HG03469 (cell line): ENCODE measurements at regions not wholly inside any gene's neighbourhood (a gene's known extent, or its start where the extent isn't known, plus 50 kb on each side); places are given as distances from the start of the nearest gene placed in this dataset.

Source experiments
- ATAC-seq: cut with Tn5 transposase; IDR thresholded peaks from one replicate; pipeline ENCODE4 v1.9.1; 2021; ENCODE audit warnings: mild to moderate bottlenecking, moderate library complexity, moderate number of reproducible peaks; ENCODE audit not compliant: unreplicated experiment

GRCh38 chr3:43892526-43892925 is 201.8 kb downstream of the ABHD5 start:
- ATAC-seq: peak; percentile 55

- ATAC-seq: no peak
Measured at GRCh38 chr3:43893727-43894126, 203.0 kb downstream of the ABHD5 start.

GRCh38 chr3:43894176-43895049 is 203.7 kb downstream of the ABHD5 start:
- no peak for ATAC-seq

- no peak for ATAC-seq
Measured at GRCh38 chr3:43895573-43895972, 204.8 kb downstream of the ABHD5 start.

GRCh38 chr3:43902415-43902814 is 211.7 kb downstream of the ABHD5 start:
- no peak for ATAC-seq

- no peak for ATAC-seq
Measured at GRCh38 chr3:43905157-43905556, 214.4 kb downstream of the ABHD5 start.

- peak; percentile 19 for ATAC-seq
Measured at GRCh38 chr3:43906849-43907507, 216.2 kb downstream of the ABHD5 start.

- ATAC-seq: peak; percentile 95
Measured at GRCh38 chr3:43907508-43907858, 216.7 kb downstream of the ABHD5 start.

GRCh38 chr3:43908456-43908855 is 217.7 kb downstream of the ABHD5 start:
- no peak for ATAC-seq

GRCh38 chr3:43909149-43909548 is 218.4 kb downstream of the ABHD5 start:
- ATAC-seq: no peak

- ATAC-seq: no peak
Measured at GRCh38 chr3:43910750-43911149, 220.0 kb downstream of the ABHD5 start.

- ATAC-seq: no peak
Measured at GRCh38 chr3:43913036-43913948, 222.6 kb downstream of the ABHD5 start.

- ATAC-seq: no peak
Measured at GRCh38 chr3:43914269-43914668, 223.5 kb downstream of the ABHD5 start.

- ATAC-seq: no peak
Measured at GRCh38 chr3:43915546-43915945, 224.8 kb downstream of the ABHD5 start.

- no peak for ATAC-seq
Measured at GRCh38 chr3:43917361-43917760, 226.6 kb downstream of the ABHD5 start.

- ATAC-seq: no peak
Measured at GRCh38 chr3:43919029-43919428, 228.3 kb downstream of the ABHD5 start.

- ATAC-seq: no peak
Measured at GRCh38 chr3:43921056-43921648, 230.4 kb downstream of the ABHD5 start.

GRCh38 chr3:43922374-43922773 is 231.6 kb downstream of the ABHD5 start:
- ATAC-seq: no peak

GRCh38 chr3:43923104-43923882 is 232.6 kb downstream of the ABHD5 start:
- ATAC-seq: no peak

- ATAC-seq: no peak
Measured at GRCh38 chr3:43926055-43926454, 235.3 kb downstream of the ABHD5 start.
